ENCODE measurements at regions not wholly inside any gene's neighbourhood (a gene's known extent, or its start where the extent isn't known, plus 50 kb on each side); places are given as distances from the start of the nearest gene placed in this dataset.

- Histone ChIP-seq H3K9me3 (ENCODE audit: insufficient read depth, low read length) (no peaks in the 10 kb centered on the region), H3K4me3 (ENCODE audit: insufficient read length, low read depth) (no peak overlapping the region), H3K9ac (ENCODE audit: insufficient read length, low read depth) (no peak overlapping the region), H3K4me1 (ENCODE audit: insufficient read depth, insufficient read length) (no peaks in the 10 kb centered on the region), H3K36me3 (ENCODE audit: insufficient read depth, insufficient read length, low read length) (no peaks in the 10 kb centered on the region), H3K27me3 (ENCODE audit: insufficient read depth, insufficient read length) (no peaks in the 10 kb centered on the region)
- TF ChIP-seq SUZ12 (IDR thresholded peaks at IDR 0.05; ENCODE audit: extremely low read depth, insufficient read depth, insufficient read length) (no peak), ZNF274 (IDR thresholded peaks at IDR 0.05; ENCODE audit: low read depth, low read length) (no peak), YY1 (IDR thresholded peaks at IDR 0.05; ENCODE audit: insufficient read depth, insufficient read length) (no peak)
- no peak for DNase-seq (ENCODE audit: low read depth, low spot score)
These were observed 508.6 kb downstream of the RAB28 start for GRCh38 chr4:12975511-12975910.

GRCh38 chr4:12973522-12973921 is 510.6 kb downstream of the RAB28 start:
- DNase-seq (ENCODE audit: low read depth, low spot score): no peak
- TF ChIP-seq ZNF274 (IDR thresholded peaks at IDR 0.05; ENCODE audit: low read depth, low read length) (no peak), YY1 (IDR thresholded peaks at IDR 0.05; ENCODE audit: insufficient read depth, insufficient read length) (no peak), SUZ12 (IDR thresholded peaks at IDR 0.05; ENCODE audit: extremely low read depth, insufficient read depth, insufficient read length) (no peak)
- no peaks in the 10 kb centered on the region for H3K27me3 ChIP-seq (ENCODE audit: insufficient read depth, insufficient read length)
- no peaks in the 10 kb centered on the region for H3K36me3 ChIP-seq (ENCODE audit: insufficient read depth, insufficient read length, low read length)
- H3K9me3 ChIP-seq (ENCODE audit: insufficient read depth, low read length): no peaks in the 10 kb centered on the region
- H3K9ac ChIP-seq (ENCODE audit: insufficient read length, low read depth): no peak overlapping the region
- no peaks in the 10 kb centered on the region for H3K4me1 ChIP-seq (ENCODE audit: insufficient read depth, insufficient read length)
- no peak overlapping the region for H3K4me3 ChIP-seq (ENCODE audit: insufficient read length, low read depth)

DNA sequence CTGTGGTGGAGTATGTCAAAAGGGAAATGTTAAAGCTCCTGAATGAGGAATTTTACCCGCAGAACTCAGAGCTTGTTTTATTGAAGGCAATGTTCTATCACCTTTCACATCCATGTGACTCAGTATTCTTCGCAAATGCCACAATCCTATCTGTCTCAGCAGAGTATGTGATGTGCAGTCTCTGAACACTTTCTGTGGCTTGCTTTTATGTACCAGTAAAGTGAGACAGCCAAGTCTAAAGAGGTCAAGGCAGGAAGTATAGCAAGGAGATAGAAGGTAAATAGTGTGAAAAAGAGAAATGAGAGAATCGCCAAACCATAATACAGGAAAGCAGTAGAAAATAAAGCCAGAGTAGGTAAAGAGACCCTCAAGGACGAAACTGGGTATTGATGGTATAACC is 515.8 kb downstream of the RAB28 start:
- Histone ChIP-seq H3K9me3 (ENCODE audit: insufficient read depth, low read length) (no peaks in the 10 kb centered on the region), H3K4me3 (ENCODE audit: insufficient read length, low read depth) (no peak overlapping the region), H3K4me1 (ENCODE audit: insufficient read depth, insufficient read length) (no peaks in the 10 kb centered on the region), H3K27me3 (ENCODE audit: insufficient read depth, insufficient read length) (no peaks in the 10 kb centered on the region), H3K9ac (ENCODE audit: insufficient read length, low read depth) (no peak overlapping the region), H3K36me3 (ENCODE audit: insufficient read depth, insufficient read length, low read length) (no peaks in the 10 kb centered on the region)
- DNase-seq (ENCODE audit: low read depth, low spot score): no peak
- TF ChIP-seq YY1 (IDR thresholded peaks at IDR 0.05; ENCODE audit: insufficient read depth, insufficient read length) (no peak), ZNF274 (IDR thresholded peaks at IDR 0.05; ENCODE audit: low read depth, low read length) (no peak), SUZ12 (IDR thresholded peaks at IDR 0.05; ENCODE audit: extremely low read depth, insufficient read depth, insufficient read length) (no peak)

GRCh38 chr4:12966726-12967125 is 517.4 kb downstream of the RAB28 start:
- TF ChIP-seq ZNF274 (IDR thresholded peaks at IDR 0.05; ENCODE audit: low read depth, low read length): no peak
- no peak for TF ChIP-seq SUZ12 (IDR thresholded peaks at IDR 0.05; ENCODE audit: extremely low read depth, insufficient read depth, insufficient read length)
- TF ChIP-seq YY1 (IDR thresholded peaks at IDR 0.05; ENCODE audit: insufficient read depth, insufficient read length): no peak
- DNase-seq (ENCODE audit: low read depth, low spot score): no peak
- H3K27me3 ChIP-seq (ENCODE audit: insufficient read depth, insufficient read length): no peaks in the 10 kb centered on the region
- no peak overlapping the region for H3K4me3 ChIP-seq (ENCODE audit: insufficient read length, low read depth)
- no peaks in the 10 kb centered on the region for H3K36me3 ChIP-seq (ENCODE audit: insufficient read depth, insufficient read length, low read length)
- no peak overlapping the region for H3K9ac ChIP-seq (ENCODE audit: insufficient read length, low read depth)
- H3K9me3 ChIP-seq (ENCODE audit: insufficient read depth, low read length): no peaks in the 10 kb centered on the region
- H3K4me1 ChIP-seq (ENCODE audit: insufficient read depth, insufficient read length): no peaks in the 10 kb centered on the region

GRCh38 chr4:12965334-12965733 is 518.8 kb downstream of the RAB28 start:
- no peak for DNase-seq (ENCODE audit: low read depth, low spot score)
- TF ChIP-seq YY1 (IDR thresholded peaks at IDR 0.05; ENCODE audit: insufficient read depth, insufficient read length): no peak
- TF ChIP-seq ZNF274 (IDR thresholded peaks at IDR 0.05; ENCODE audit: low read depth, low read length): no peak
- no peak for TF ChIP-seq SUZ12 (IDR thresholded peaks at IDR 0.05; ENCODE audit: extremely low read depth, insufficient read depth, insufficient read length)
- no peaks in the 10 kb centered on the region for H3K27me3 ChIP-seq (ENCODE audit: insufficient read depth, insufficient read length)
- H3K9ac ChIP-seq (ENCODE audit: insufficient read length, low read depth): no peak overlapping the region
- H3K4me1 ChIP-seq (ENCODE audit: insufficient read depth, insufficient read length): no peaks in the 10 kb centered on the region
- no peaks in the 10 kb centered on the region for H3K9me3 ChIP-seq (ENCODE audit: insufficient read depth, low read length)
- no peak overlapping the region for H3K4me3 ChIP-seq (ENCODE audit: insufficient read length, low read depth)
- H3K36me3 ChIP-seq (ENCODE audit: insufficient read depth, insufficient read length, low read length): no peaks in the 10 kb centered on the region

GRCh38 chr4:12963912-12964311 is 520.2 kb downstream of the RAB28 start:
- Histone ChIP-seq H3K9me3 (ENCODE audit: insufficient read depth, low read length) (no peaks in the 10 kb centered on the region), H3K36me3 (ENCODE audit: insufficient read depth, insufficient read length, low read length) (no peaks in the 10 kb centered on the region), H3K9ac (ENCODE audit: insufficient read length, low read depth) (no peak overlapping the region), H3K27me3 (ENCODE audit: insufficient read depth, insufficient read length) (no peaks in the 10 kb centered on the region), H3K4me3 (ENCODE audit: insufficient read length, low read depth) (no peak overlapping the region), H3K4me1 (ENCODE audit: insufficient read depth, insufficient read length) (no peaks in the 10 kb centered on the region)
- DNase-seq (ENCODE audit: low read depth, low spot score): no peak
- TF ChIP-seq ZNF274 (IDR thresholded peaks at IDR 0.05; ENCODE audit: low read depth, low read length) (no peak), SUZ12 (IDR thresholded peaks at IDR 0.05; ENCODE audit: extremely low read depth, insufficient read depth, insufficient read length) (no peak), YY1 (IDR thresholded peaks at IDR 0.05; ENCODE audit: insufficient read depth, insufficient read length) (no peak)

DNA sequence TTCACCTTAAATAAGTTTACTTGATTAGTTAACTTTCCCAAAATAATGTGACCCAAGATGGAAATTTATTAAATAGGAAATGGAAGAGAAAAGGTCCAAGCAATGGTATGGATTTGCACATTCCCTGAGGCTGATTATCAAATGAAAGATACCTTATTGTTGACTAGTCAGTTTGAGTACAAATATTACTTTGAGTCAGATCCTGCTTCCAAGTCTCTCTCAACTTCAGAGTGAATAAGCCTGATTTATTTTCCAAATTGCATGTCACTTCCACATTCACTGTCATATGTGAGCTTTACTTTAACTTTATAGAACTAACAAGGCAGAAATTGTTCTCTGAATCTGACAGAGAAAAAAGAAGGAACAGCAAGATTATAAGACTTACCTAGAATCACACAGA is 520.8 kb downstream of the RAB28 start:
- DNase-seq (ENCODE audit: low read depth, low spot score): no peak
- no peak for TF ChIP-seq ZNF274 (IDR thresholded peaks at IDR 0.05; ENCODE audit: low read depth, low read length)
- TF ChIP-seq YY1 (IDR thresholded peaks at IDR 0.05; ENCODE audit: insufficient read depth, insufficient read length): no peak
- TF ChIP-seq SUZ12 (IDR thresholded peaks at IDR 0.05; ENCODE audit: extremely low read depth, insufficient read depth, insufficient read length): no peak
- Histone ChIP-seq H3K36me3 (ENCODE audit: insufficient read depth, insufficient read length, low read length) (no peaks in the 10 kb centered on the region), H3K27me3 (ENCODE audit: insufficient read depth, insufficient read length) (no peaks in the 10 kb centered on the region), H3K9ac (ENCODE audit: insufficient read length, low read depth) (no peak overlapping the region), H3K4me3 (ENCODE audit: insufficient read length, low read depth) (no peak overlapping the region), H3K4me1 (ENCODE audit: insufficient read depth, insufficient read length) (no peaks in the 10 kb centered on the region), H3K9me3 (ENCODE audit: insufficient read depth, low read length) (no peaks in the 10 kb centered on the region)

DNA sequence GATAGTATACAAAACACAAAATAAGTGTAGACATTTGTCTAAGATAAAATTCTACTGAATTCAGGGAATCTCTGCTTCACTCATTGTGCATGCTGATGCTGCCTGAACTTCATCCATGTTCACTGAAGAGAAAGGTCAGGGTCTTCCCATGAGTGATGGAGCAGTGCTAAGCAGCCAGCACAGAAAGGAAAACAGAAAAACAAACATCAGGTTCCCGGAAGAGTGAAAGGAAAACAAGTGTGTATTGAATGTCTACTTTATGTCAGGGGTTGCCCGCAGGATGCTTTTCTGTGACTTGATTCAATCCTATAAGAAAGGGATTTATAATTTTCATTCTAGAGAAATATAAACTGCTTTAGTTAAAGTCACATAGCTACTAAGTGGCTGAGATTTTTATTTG is 522.4 kb downstream of the RAB28 start:
- TF ChIP-seq YY1 (IDR thresholded peaks at IDR 0.05; ENCODE audit: insufficient read depth, insufficient read length) (no peak), ZNF274 (IDR thresholded peaks at IDR 0.05; ENCODE audit: low read depth, low read length) (no peak), SUZ12 (IDR thresholded peaks at IDR 0.05; ENCODE audit: extremely low read depth, insufficient read depth, insufficient read length) (no peak)
- DNase-seq (ENCODE audit: low read depth, low spot score): no peak
- Histone ChIP-seq H3K9ac (ENCODE audit: insufficient read length, low read depth) (no peak overlapping the region), H3K4me3 (ENCODE audit: insufficient read length, low read depth) (no peak overlapping the region), H3K4me1 (ENCODE audit: insufficient read depth, insufficient read length) (no peaks in the 10 kb centered on the region), H3K9me3 (ENCODE audit: insufficient read depth, low read length) (no peaks in the 10 kb centered on the region), H3K27me3 (ENCODE audit: insufficient read depth, insufficient read length) (no peaks in the 10 kb centered on the region), H3K36me3 (ENCODE audit: insufficient read depth, insufficient read length, low read length) (no peaks in the 10 kb centered on the region)

Measured in NT2/D1 (cell line).